Panc1 (cell line): ENCODE measurements at regions not wholly inside any gene's neighbourhood (a gene's known extent, or its start where the extent isn't known, plus 50 kb on each side); places are given as distances from the start of the nearest gene placed in this dataset.

Experiments
- CTCF ChIP-seq: fragments of 450-650 bp; IDR thresholded peaks from 2 replicates; pipeline ENCODE4 v1.5.1; 2017; ENCODE audit warnings: mild to moderate bottlenecking
- POLR2AphosphoS5 ChIP-seq: IDR thresholded peaks from 2 replicates; pipeline ENCODE4 v1.6.1; 2012; ENCODE audit warnings: mild to moderate bottlenecking, low read depth, low read length, moderate library complexity

GRCh38 chr4:130422261-130422660, 1326.3 kb downstream of the C4orf33 start:
- no peak for TF ChIP-seq CTCF
- TF ChIP-seq POLR2AphosphoS5, result no peak
